Activated gamma-delta T cell treated with anti-CD3 and anti-CD28 coated beads, Interleukin-2, amount 50 U/mL, for 16 hours (primary cell): ENCODE measurements at regions not wholly inside any gene's neighbourhood (a gene's known extent, or its start where the extent isn't known, plus 50 kb on each side); places are given as distances from the start of the nearest gene placed in this dataset.
"Not testable (repeated sequence)": the region's sequence is repeated elsewhere in the genome, so short reads cannot be mapped to it uniquely, and the experiment has no call there.

Source experiments
- DNase-seq: peaks from one replicate; pipeline ENCODE4 v3.0.0-alpha.2; 2020; ENCODE audit warnings: low read depth

DNA sequence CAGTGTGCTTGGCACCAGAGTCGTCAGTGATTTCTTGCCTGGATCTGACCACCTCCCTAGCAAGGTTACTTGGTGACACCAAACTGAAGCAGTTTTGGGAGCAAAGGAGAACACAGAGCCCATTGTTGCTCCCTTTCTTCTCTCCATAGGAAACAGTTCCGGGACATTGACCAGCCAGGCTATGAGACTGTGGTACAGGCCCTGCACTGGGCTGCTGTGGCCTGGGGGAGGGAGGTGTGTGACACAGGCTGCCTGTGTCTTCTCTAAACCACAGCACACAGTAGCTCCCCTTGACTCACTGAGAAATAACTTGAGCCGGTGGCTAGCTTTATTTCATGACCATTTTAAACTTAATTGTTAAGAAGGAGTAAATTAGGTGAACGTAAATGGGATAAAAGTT lies 214.8 kb upstream of the UBL3 start:
- no peak for DNase-seq

DNA sequence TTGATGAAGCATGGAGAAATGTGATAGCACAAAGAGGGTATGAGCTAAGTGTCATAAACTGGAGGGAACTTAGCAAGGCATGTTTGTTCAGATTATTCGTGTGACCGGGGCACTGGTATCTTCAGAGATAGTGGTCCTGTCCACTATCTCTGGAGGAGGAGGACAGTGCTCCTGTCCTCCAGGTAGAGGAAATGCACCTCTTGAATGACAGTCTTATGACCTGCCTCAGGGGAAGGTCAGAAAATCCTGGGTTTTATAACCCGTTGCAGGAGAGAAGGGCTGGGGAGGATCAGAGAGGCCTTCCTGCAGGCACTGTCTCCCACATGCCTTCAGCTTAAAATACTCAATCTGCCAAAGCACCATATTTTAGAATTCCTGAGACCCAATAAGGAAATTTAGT lies 213.5 kb upstream of the UBL3 start:
- no peak for DNase-seq

DNA sequence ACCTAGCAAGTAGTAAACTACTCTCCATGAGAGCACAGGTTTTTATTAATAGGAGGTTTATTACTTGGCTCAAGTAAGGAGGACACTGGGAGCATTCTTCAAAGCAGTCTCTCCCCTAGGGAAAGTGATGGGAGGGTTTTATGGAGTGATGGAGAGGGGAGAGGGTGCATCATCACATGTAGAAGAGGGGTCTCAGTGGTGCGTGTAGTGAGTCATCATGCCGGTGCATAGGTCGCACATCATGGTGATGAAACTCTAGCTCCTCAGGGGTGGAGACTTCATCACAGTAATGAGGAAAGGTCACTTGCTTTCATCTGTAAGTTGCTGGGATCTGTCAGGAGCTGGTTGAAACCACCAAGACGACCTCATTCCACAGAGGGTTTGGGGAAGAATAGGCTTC lies 210.8 kb upstream of the UBL3 start:
- DNase-seq, result no peak

DNA sequence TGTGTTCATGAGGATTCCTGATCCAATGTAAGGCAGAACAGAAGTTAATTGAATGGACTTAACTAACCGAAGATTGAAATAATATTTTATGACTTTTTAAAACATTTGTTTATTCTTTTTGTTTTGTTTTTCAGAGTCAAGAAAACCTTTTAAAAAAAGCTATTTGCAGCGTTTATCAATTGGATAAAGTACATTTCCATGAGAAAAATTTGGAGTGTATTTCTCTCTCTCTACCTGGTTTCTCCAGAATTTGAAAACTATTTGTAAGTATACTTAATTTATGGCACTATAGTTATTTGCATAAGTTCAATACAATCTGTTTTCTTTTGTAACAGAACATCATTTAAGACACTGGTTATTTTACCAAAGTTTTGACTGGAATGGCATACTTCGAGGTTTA lies 208.0 kb upstream of the UBL3 start:
- no peak for DNase-seq

DNA sequence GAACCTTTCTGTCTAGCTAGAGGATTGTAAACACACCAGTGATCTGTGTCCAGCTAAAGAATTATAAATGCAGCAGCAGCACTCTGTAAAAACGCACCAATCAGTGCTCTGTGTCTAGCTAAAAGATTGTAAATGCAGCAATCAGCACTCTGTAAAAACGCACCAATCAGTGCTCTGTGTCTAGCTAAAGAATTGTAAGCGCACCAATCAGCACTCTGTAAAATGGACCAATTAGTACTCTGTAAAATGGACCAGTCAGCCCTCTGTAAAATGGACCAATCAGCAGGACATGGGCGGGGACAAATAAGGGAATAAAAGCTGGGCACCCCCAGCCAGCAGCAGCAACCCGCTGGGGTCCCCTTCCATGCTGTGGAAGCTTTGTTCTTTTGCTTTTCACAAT lies 204.1 kb upstream of the UBL3 start:
- DNase-seq, result not testable (repeated sequence)

DNA sequence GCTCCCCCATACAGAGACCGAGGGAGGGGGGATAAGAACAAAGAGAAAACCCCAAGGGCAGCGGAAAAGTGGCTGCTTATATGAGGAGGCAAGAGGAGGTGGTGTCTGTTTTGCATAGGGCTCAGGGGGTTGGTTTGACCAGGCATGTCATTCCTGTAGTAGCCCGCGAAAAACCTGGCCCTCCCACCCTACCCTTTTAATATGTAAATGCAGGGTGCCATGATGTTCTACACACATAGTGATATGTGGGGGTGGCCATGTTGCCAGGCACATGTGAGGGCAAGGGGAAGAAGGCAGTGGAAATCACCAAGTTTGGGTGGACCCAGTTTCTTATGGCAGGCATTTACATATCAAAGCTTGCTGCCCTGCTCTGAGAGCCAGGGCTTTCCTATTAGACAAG lies 203.5 kb upstream of the UBL3 start:
- no peak for DNase-seq

DNA sequence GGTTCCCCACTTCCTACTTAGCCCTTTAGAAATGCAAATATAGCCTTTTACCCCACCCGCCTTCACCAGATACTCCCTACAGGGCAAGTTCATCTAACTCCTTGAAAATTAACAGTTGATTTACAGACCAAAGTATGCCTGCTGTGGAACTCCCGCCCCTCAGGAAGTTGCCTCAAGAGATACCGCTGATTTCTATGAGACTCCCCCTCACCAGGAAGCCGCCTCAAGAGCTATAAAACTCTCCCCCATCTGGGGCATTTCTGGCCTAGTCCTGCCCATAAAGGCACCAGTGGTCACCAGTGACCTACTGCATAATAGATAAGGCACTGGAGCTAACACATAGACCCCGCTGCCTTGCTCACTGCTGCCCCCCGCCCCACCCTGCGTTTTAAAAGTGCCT lies 201.7 kb upstream of the UBL3 start:
- no peak for DNase-seq

DNA sequence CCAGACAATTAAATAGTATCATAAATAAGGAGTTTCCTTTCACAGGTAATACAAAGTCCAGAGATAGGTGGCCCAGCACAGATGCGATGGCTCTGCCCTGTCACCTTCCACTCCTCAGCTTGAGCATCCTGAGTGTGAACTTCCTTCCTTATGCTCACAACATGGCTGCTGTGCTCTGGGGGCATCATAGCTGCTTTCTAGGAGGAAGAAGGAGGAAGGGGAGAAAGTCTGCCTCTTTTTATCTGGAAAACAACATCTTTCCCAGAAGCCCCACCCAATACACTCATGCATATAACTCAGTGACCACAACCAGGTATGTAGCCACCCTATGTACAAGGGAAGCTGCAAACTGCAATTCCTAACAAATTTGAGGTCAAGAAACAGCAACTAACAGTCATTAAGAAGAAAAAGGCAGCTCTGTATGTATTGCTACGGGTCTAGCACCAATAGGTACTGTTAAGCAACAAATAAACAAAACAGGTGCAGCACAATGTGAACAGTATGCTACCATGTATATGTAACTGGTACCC lies 201.2 kb upstream of the UBL3 start:
- DNase-seq, result no peak

DNA sequence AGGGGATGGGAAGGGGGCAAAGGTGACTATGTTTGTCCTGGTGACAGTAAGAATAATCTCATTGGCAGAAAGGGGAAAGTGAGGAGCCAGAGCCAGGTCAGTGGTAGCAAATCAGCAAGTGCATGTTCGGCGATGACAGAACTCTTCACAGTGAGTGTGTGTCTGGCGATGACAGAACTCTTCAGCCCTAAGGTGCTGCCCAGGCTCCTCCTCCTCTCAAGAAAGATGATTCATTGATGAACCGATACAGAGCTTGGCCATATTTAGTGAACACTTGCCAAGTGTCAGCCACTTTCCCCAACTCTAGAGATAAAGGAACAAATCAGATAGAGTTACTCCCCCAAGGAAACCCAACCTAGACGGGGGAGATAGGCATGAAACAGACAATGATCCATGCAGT lies 199.3 kb upstream of the UBL3 start:
- DNase-seq, result no peak

DNA sequence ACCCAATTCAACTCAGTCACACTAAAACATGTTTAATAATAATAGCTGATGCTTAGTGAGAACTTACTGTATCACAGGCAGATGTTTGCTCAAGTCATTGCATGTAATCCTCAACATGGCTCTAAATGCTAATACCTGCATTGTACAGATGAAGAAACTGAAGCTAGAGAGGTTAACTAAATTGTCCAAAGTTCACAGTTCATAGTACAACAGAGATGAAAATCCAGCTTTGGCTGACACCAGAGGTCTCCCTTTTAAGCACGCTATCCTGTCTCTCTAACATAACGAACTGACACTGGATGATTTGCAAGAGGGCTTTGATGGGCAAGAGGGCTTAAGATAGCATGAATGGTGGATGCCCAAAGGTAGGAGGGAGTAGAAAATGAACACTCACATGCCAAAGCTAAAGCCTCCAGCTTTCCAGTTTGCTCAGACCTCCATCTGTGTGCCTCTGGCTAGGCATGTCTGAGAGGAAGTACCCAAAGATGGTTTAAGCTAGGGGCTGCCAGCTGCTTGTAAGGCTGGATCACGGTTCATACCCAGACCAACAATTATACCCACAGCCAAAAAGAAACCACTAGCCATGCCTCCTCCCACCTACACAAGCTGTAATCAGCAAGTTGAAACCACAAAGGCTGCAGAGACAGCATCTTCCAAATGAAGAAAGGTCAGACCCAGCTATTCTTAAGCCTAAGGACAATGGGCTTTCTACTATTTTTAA lies 196.9 kb upstream of the UBL3 start:
- no peak for DNase-seq

DNA sequence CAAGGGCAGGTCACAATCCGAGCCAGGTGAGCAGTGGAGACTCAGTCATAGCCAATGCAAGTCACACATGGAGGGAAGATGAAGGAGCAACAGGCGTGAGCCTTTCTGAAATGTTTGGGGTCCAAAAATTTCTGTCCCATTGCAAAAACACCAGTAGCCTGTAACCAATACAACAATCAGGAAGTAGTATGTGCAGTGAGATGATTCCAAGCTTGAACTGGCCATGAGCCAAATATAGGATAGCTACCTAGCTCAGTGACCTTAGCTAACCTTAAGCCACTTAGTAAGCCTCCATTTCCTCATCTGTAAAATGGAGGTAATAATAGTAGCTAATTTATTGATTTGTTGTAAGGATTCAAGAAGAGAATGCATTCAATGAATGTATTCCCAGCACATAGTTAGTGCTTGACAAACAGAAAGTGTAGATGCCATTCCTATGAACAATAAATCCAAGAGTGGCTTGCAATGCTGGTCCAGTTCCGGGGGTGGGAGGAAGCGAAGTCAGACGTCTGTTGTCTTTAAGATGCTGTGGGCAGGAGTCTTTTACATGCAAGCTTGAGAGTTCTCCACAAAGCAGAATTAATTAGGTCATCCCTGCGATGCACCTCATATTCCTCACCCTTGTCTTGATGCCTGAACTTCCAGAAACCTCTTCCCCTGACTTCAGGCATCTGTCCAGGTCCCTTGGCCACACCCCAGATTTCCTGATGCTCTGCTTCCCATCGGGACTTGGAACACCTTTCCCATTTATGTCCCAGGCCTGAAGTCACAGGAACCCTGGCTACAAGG lies 195.7 kb upstream of the UBL3 start:
- no peak for DNase-seq

DNA sequence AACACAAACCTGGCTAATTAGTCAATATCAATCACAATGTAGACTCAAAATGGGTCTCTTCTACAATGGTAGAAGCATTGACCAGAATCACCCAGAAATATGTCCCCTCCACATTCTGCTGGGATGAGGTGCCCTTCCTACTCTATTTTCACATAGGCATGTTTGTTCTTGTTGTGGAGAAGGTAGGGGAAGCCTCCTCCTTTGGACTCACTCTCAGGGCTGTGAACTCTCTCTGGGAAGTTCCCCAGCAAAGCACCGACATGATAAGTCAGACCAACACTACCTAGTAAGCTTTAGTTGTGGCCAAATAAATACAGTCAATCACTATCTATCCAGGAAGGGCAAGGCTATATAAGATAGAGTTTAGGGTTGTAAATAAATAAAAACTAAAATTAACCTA lies 194.5 kb upstream of the UBL3 start:
- DNase-seq, result no peak

DNA sequence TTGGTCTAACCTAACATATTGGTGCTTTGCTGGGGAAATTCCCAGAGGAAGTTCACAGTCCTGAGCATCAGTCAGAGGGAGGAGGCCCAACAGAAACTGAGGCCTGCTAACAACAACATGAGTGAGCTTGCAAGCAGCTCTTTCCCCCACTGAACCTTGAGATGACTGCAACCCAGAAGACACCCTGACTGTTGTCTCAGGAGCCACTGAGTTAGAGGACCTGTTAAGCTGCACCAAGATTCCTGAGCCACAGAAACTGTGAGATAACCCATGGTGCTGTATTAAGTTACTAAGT lies 193.2 kb upstream of the UBL3 start:
- no peak for DNase-seq

DNA sequence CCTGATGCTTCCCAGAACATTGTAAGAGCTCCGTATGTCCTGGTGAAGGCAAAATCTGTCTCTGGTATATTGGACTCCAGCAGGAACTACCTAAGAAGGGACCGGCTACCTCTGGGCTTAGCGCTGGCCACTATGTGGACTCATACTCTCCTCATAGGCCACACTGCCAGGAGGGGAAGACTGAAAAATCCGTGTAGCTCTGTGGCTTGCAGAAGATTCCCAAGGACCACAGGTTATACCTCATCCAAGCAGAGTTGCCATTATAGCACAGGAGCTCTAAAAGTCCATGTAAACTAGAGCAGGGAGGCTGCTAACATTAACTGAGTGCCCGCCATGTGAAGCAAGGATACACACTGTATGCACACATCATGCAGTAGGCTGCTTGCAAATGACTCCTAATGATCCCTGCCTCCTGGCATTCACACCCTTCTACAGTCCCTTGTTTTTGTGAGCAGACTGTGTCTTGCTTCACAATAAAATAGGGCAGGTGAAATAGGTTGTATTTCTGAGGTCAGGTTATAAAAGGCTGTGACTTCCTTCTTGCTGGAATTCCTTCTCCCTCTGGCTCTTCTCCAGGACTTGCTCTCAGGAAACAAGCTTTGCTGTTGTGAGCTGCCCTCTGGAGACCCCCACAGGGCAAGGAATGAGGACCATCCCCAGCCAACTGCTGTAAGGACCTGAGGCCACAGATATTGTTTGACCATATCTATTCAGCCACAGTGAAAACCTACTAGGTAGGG lies 192.6 kb upstream of the UBL3 start:
- no peak for DNase-seq

DNA sequence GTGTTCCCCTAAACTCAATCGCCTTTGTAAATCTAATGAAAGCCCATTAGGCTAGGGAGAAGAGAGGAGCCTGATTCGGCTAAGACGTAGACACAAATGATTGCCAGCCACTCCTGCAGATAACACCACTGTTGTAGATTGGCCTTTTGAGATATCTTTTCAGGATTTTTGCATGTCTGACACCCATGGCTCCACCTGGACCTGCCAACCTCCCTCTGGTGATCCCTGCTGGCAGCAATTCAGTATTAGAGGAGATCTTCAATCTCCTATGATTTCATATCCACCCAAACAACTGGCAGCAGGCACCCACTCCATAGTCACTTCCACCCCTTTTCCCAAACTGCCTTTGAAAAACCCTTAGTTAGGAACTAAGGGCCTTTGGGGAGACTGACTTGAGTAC lies 191.9 kb upstream of the UBL3 start:
- no peak for DNase-seq

DNA sequence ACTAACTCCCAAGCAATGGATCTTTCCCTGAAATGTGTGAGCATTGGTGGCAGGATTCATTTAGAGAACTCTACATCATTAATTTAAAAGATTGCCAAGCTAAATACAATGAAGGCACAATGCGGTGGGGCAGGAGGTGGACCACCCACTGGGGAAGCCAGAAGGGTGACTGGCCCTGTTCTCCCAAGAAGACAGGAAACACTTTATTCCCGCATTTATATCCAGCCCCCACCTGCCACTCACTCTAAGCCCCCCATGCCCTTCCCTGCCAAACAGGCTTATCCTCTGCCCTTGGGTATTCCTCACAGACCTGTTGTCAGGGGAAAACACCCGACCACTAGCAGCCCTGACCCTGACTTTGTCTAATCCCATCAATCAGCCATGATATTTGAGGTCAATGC lies 189.1 kb upstream of the UBL3 start:
- no peak for DNase-seq

DNA sequence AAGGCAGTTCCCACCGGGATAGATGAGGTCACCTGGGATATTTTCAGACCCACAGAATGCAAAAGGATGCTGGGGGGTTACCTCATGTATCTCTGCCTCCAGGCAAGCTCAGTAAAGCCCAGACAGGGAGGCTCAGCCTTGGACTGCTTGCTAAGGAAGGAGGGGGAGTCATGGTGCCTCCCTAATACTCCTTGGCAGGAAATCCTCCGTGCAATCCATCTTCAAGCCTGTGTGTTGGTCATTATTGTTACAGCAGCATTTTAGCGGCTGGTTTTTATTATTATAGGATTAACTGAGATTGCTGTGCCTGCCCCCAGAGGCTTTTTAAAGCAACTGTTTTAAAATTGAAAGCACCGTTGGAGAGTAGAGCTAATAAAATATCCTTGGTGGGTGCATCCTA lies 188.5 kb upstream of the UBL3 start:
- DNase-seq, result no peak

DNA sequence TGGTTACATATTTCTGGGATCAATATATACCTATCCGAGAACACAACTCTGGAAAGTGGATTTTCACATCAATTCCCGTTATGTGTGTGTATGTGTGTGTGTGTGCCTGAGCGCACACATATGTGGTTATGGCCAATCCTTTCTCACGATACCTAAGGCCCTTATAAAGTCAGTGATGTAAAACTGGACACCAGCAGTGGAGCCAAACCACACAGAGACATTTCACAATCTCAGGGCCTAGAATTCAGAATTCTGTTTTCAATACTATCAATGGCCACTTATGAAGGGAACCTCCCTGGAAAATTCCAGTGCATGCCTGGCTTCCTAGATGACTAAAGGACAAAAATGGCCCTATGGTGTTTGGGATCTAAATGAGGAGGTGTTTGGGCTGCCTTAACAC lies 187.3 kb upstream of the UBL3 start:
- DNase-seq, result no peak

DNA sequence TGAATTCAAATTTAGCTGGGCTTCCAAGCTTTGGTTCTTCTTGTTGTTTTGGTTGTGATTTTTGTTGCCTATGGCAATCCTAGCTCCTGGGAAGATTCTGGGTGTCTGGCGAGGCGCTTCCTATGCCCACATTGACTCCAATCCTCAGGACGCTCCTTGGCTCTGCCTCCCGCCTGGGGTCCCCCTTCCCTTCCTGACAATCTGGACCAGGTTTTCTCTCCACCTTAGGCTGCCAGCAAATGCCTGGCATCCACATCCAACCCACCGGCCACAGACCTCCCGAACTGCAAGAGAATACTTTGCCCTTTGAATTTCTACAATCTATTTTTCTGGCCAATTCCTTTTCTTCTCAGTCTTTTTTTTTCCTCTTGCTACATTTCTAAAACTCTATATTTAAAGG lies 186.9 kb upstream of the UBL3 start:
- no peak for DNase-seq

DNA sequence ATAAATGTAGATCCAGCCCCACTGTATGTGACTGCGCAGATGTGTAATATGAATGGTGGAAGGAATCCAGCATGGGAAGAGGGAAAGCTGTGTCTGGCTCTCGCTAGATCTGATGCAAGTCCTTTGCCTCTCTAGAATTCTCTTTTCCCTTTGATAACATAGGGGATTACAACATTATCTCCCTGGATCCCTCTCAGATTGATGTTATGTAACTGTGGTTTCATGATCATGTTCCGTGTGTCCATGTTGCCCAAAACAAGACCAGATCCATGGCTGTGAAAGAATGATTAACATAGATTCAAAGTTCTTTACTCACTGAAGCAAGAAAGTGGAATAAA lies 184.0 kb upstream of the UBL3 start:
- no peak for DNase-seq

DNA sequence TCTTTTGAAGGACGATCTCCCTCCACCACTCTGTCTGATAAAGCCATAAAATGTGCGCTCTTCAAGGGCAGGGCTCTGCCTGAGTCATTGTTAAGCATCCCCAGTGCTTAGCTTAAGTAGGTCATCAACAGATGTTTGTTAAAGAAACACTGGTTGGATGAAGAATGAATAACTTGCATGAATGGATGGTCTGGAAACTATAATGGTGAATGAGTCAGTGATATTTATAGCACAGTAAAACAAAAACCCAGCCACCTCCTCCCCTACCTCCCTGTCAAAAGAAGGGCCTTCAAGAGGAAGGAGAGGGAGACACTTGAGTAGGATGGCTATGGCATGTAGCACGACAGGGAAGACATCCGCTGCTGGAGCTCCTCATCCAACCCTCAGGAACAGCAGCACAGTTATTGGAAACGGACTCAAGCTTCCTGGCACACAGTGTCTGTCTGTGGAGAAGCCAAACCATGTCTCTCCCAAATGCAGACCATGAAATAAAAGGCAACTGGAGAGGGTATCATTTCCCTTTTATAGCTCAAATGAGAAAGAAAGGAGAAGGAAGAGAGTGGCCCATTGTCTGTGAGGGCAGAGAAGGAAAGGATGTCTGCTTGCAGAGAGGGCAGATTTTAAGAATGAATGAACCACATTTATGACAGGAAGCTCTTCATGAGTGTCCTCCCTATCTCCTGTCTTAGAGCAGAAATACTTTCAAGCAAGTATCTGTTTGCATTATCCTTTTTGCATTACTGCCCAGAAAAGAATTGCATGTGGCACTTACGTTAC lies 183.5 kb upstream of the UBL3 start:
- DNase-seq, result no peak

DNA sequence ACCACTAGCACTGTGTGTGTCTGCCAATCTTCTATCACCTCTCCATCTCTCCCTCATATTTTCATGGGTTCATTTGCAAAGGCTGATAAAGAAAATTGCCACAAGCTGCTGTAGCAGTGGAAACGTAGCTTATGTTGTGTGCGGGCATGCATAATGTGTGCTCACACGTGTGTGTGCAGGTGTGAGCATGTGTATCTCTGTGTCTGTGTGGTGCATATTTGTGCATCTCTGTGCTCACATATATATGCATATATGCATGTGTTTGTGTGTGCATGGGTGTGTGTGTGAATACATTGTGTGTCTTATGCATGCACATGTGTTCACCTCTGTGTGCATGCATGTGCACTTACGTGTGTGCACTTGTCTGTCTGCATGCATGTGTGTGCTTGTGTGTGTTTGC lies 181.8 kb upstream of the UBL3 start:
- no peak for DNase-seq

DNA sequence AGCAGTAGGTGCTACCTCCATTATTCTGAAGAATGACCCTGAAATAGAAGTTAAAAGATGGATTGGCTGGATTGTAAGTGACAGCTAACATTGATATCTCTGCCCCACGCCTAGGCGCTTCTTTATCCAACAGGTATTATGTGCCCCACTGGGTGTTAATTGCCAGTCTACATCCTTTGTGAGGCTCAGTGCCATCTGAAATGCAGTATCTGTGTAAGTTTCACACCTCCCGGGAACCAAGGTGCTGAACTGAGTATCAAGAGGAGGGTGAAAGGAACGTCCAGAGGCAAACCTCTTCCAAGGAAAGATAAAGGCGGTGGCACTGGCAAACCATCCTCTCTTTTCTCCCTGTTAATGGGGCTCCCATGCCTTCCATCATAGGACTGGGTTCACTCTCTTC lies 181.1 kb upstream of the UBL3 start:
- no peak for DNase-seq
